Keratinocyte (primary cell): ENCODE measurements at regions not wholly inside any gene's neighbourhood (a gene's known extent, or its start where the extent isn't known, plus 50 kb on each side); places are given as distances from the start of the nearest gene placed in this dataset.

Experiments
- DNase-seq: peaks from one replicate; pipeline ENCODE4 v3.0.0-alpha.2; 2011; ENCODE audit warnings: low read depth, missing footprints, low spot score
- FAIRE-seq: peaks from 2 replicates; lab custom pipeline; 2011; peaks lifted over from hg19 to GRCh38; lab: Jason Lieb, UNC
- H2AFZ ChIP-seq: 2 replicates; pipeline ENCODE4 v1.6.0; 2012; ENCODE audit warnings: low read length, control low read depth, inconsistent platforms; ENCODE audit not compliant: control insufficient read depth
- H3K27ac ChIP-seq: 2 replicates; pipeline ENCODE4 v1.5.1; 2011; ENCODE audit warnings: low read length; ENCODE audit not compliant: control insufficient read depth, insufficient read depth
- H3K27me3 ChIP-seq: 3 replicates; pipeline ENCODE4 v1.6.0; 2011; ENCODE audit warnings: low read length; ENCODE audit not compliant: control insufficient read depth, insufficient read depth; ENCODE audit errors: extremely low read depth
- H3K36me3 ChIP-seq, 2 experiments: 2 replicates in 1 of 2; 3 replicates in 1 of 2; pipeline ENCODE4 v1.5.1; 2011; ENCODE audit warnings: low read length in 2 of 2, mild to moderate bottlenecking in 1 of 2; ENCODE audit not compliant: control insufficient read depth in 2 of 2, insufficient read depth in 2 of 2; ENCODE audit errors: extremely low read depth in 1 of 2
- H3K4me1 ChIP-seq: 3 replicates; pipeline ENCODE4 v1.5.1; 2011; ENCODE audit warnings: low read length; ENCODE audit not compliant: control insufficient read depth, insufficient read depth; ENCODE audit errors: extremely low read depth
- H3K4me2 ChIP-seq: 3 replicates; pipeline ENCODE4 v1.6.0; 2011; ENCODE audit warnings: low read depth, low read length; ENCODE audit not compliant: control insufficient read depth, insufficient read depth; ENCODE audit errors: extremely low read depth
- H3K4me3 ChIP-seq, 3 experiments: fragments of 200-600 bp in 1 of 3; sonication (generic) in 1 of 3; 2 replicates in 2 of 3; 3 replicates in 1 of 3; pipeline ENCODE4 v1.5.1; 2011 to 2016; ENCODE audit warnings: low read length in 3 of 3, mild to moderate bottlenecking in 3 of 3, control low read depth in 2 of 3, inconsistent platforms in 1 of 3, low read depth in 1 of 3, mixed read lengths in 1 of 3, mixed run types in 1 of 3, moderate library complexity in 1 of 3; ENCODE audit not compliant: control insufficient read depth in 2 of 3, insufficient read depth in 2 of 3; ENCODE audit errors: extremely low read depth in 1 of 3
- H3K79me2 ChIP-seq: 2 replicates; pipeline ENCODE4 v1.6.0; 2012; ENCODE audit warnings: low read length; ENCODE audit not compliant: control insufficient read depth, insufficient read depth
- H3K9ac ChIP-seq: 3 replicates; pipeline ENCODE4 v1.6.0; 2011; ENCODE audit warnings: low read length; ENCODE audit not compliant: control insufficient read depth, insufficient read depth; ENCODE audit errors: extremely low read depth
- H3K9me1 ChIP-seq: 3 replicates; pipeline ENCODE4 v1.6.0; 2011; ENCODE audit warnings: low read length; ENCODE audit not compliant: control insufficient read depth, insufficient read depth; ENCODE audit errors: extremely low read depth
- H3K9me3 ChIP-seq: 2 replicates; pipeline ENCODE4 v1.5.1; 2012; ENCODE audit warnings: low read depth, low read length; ENCODE audit not compliant: control insufficient read depth
- H4K20me1 ChIP-seq: 3 replicates; pipeline ENCODE4 v1.6.0; 2011; ENCODE audit warnings: low read length; ENCODE audit not compliant: control insufficient read depth, insufficient read depth; ENCODE audit errors: extremely low read depth
- EZH2 ChIP-seq: IDR thresholded peaks from one replicate; pipeline ENCODE4 v1.6.1; 2012; ENCODE audit warnings: inconsistent platforms, mild to moderate bottlenecking, low read length, moderate library complexity
- dilution Hi-C: fragments of 300-500 bp; cut with MboI; formaldehyde crosslinking; loops from one replicate; pipeline ENCODE4 v1.7.0; 2020; ENCODE audit warnings: low sequenced_read_pairs; ENCODE audit not compliant: extremely low pct_ligation_motif_present
- TF ChIP-seq, protein P1 (sequence below), 3 experiments: IDR thresholded peaks in 1 of 3; conservative IDR thresholded peaks in 1 of 3; optimal IDR thresholded peaks in 1 of 3; 2 replicates in 2 of 3; 3 replicates in 1 of 3; pipeline versions ENCODE3 to v1.5.1; 2011; ENCODE audit warnings: low read length in 3 of 3, mild to moderate bottlenecking in 3 of 3, moderate library complexity in 2 of 3, control low read depth in 1 of 3, inconsistent platforms in 1 of 3; ENCODE audit not compliant: insufficient read depth in 2 of 3; ENCODE audit errors: extremely low read depth in 1 of 3

DNA sequence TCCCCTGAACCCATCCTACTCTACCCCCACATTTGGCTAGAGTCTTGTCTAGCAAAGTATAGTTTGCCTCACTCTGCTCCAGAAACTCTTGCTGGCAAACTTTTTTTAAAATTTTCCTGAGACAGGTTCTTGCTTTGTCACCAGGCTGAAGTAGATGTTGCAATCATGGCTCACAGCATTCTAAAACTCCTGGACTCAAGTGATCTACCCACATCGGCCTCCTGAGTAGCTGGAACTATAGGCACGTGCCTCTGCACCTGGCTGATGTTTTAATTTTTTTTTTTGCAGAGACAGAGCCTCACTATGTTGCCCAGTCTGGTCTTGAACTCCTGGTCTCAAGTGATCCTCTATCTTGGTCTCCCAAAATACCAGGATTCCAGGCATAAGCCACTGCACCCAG lies 175.8 kb upstream of the FBXL17 start:
- no peaks in the 10 kb centered on the region for H3K27me3 ChIP-seq
- H3K4me2 ChIP-seq: no peak overlapping the region
- TF ChIP-seq, protein P1, sequence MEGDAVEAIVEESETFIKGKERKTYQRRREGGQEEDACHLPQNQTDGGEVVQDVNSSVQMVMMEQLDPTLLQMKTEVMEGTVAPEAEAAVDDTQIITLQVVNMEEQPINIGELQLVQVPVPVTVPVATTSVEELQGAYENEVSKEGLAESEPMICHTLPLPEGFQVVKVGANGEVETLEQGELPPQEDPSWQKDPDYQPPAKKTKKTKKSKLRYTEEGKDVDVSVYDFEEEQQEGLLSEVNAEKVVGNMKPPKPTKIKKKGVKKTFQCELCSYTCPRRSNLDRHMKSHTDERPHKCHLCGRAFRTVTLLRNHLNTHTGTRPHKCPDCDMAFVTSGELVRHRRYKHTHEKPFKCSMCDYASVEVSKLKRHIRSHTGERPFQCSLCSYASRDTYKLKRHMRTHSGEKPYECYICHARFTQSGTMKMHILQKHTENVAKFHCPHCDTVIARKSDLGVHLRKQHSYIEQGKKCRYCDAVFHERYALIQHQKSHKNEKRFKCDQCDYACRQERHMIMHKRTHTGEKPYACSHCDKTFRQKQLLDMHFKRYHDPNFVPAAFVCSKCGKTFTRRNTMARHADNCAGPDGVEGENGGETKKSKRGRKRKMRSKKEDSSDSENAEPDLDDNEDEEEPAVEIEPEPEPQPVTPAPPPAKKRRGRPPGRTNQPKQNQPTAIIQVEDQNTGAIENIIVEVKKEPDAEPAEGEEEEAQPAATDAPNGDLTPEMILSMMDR (optimal IDR thresholded peaks at IDR 0.05 in 1 of 3, IDR thresholded peaks at IDR 0.05 in 1 of 3, conservative IDR thresholded peaks at IDR 0.05 in 1 of 3; ENCODE audit: extremely low read depth in 1 of 3, insufficient read depth in 2 of 3, low read length in 3 of 3): no peak
- no peak for TF ChIP-seq EZH2
- dilution Hi-C loops: no loop called here
- no peaks in the 10 kb centered on the region for H3K4me1 ChIP-seq
- no peaks in the 10 kb centered on the region for H3K9me3 ChIP-seq
- no peak overlapping the region for H3K9ac ChIP-seq
- H3K36me3 ChIP-seq: no peaks in the 10 kb centered on the region
- no peak overlapping the region for H3K4me3 ChIP-seq
- H3K9me1 ChIP-seq: no peaks in the 10 kb centered on the region
- H2AFZ ChIP-seq: no peak overlapping the region
- FAIRE-seq: no peak
- no peak for DNase-seq
- H3K79me2 ChIP-seq: no peaks in the 10 kb centered on the region
- H4K20me1 ChIP-seq: no peaks in the 10 kb centered on the region
- H3K27ac ChIP-seq: no peak overlapping the region

DNA sequence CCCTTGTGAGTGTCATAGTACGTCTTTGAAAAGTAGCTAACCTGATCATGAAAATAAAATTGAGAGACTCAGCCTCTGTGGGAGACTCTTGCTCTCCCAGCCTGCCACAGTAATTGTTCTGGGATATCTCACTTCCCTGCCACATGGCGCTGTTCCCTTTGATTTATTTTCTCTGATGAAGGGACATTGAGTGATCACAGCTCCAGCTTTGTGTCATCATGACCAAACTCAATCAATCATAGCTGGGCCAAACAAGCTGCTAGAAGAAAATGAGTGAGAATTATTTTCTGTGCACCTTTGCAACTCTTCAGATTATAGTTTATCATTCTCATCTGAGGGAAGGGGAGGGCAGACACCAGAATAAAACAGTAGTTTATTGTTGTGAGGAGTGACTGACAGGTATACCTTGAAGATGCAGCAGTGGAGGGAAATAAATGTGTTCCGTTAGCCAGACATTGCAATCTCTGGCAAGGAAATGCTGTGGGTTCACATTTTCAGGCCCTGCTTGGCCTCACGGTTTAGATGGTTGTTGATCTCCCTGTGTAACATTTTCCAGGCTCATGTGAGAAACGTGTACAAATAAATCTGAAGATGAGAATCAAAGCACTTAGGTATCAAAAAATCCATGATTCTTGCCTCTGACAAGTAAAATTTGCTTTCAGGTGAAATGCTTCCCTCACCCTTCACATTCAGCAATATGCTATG lies 174.7 kb upstream of the FBXL17 start:
- no peak overlapping the region for H3K9ac ChIP-seq
- no peaks in the 10 kb centered on the region for H3K79me2 ChIP-seq
- DNase-seq (no peak), FAIRE-seq (no peak)
- H3K4me1 ChIP-seq: no peaks in the 10 kb centered on the region
- no peaks in the 10 kb centered on the region for H3K9me3 ChIP-seq
- no peak overlapping the region for H2AFZ ChIP-seq
- no peak overlapping the region for H3K4me3 ChIP-seq
- TF ChIP-seq, protein P1 (optimal IDR thresholded peaks at IDR 0.05 in 1 of 3, IDR thresholded peaks at IDR 0.05 in 1 of 3, conservative IDR thresholded peaks at IDR 0.05 in 1 of 3; ENCODE audit: extremely low read depth in 1 of 3, insufficient read depth in 2 of 3, low read length in 3 of 3): no peak
- no peak for TF ChIP-seq EZH2
- no peak overlapping the region for H3K27ac ChIP-seq
- H4K20me1 ChIP-seq: no peaks in the 10 kb centered on the region
- no peaks in the 10 kb centered on the region for H3K27me3 ChIP-seq
- dilution Hi-C loops: no loop called here
- no peak overlapping the region for H3K4me2 ChIP-seq
- H3K36me3 ChIP-seq: no peaks in the 10 kb centered on the region
- H3K9me1 ChIP-seq: no peaks in the 10 kb centered on the region
